HepG2 (cell line): ENCODE measurements at regions not wholly inside any gene's neighbourhood (a gene's known extent, or its start where the extent isn't known, plus 50 kb on each side); places are given as distances from the start of the nearest gene placed in this dataset.

Source experiments
- FOSL2 ChIP-seq: sonication (generic); formaldehyde crosslinking; IDR thresholded peaks from 2 replicates; pipeline ENCODE4 v1.4.0; 2020; ENCODE audit warnings: missing genetic modification reagents
- KLF16 ChIP-seq, 2 experiments: sonication (generic) in 1 of 2; formaldehyde crosslinking in 1 of 2; IDR thresholded peaks; 2 replicates each; pipeline versions ENCODE4 v1.6.1 to v1.8.0; 2016 to 2023; ENCODE audit warnings: missing genetic modification reagents in 2 of 2, missing compliant biosample characterization in 1 of 2
- MAZ ChIP-seq, 2 experiments: sonication (generic) in 1 of 2; formaldehyde crosslinking in 1 of 2; IDR thresholded peaks; 2 replicates each; pipeline versions ENCODE4 v1.5.0 to v1.6.1; 2012 to 2020; ENCODE audit warnings: low read depth in 2 of 2, mild to moderate bottlenecking in 2 of 2, borderline replicate concordance in 1 of 2, improper control_type of control experiment in 1 of 2, low read length in 1 of 2, missing genetic modification reagents in 1 of 2, moderate library complexity in 1 of 2
- MEIS2 ChIP-seq: sonication (generic); formaldehyde crosslinking; IDR thresholded peaks from 2 replicates; pipeline ENCODE4 v1.9.0; 2021; ENCODE audit warnings: mild to moderate bottlenecking, missing genetic modification reagents
- NFIB ChIP-seq: sonication (generic); formaldehyde crosslinking; IDR thresholded peaks from 2 replicates; pipeline ENCODE4 v1.9.0; 2021; ENCODE audit warnings: missing genetic modification reagents, mild to moderate bottlenecking, borderline replicate concordance
- SAP130 ChIP-seq: IDR thresholded peaks from 2 replicates; pipeline ENCODE4 v1.6.1; 2016; ENCODE audit warnings: low read depth
- THAP11 ChIP-seq: IDR thresholded peaks from 2 replicates; pipeline ENCODE4 v1.6.1; 2016; ENCODE audit warnings: missing biosample characterization, missing genetic modification reagents
- ZNF331 ChIP-seq: sonication (generic); formaldehyde crosslinking; IDR thresholded peaks from 2 replicates; pipeline ENCODE4 v1.4.0; 2020; ENCODE audit warnings: missing genetic modification reagents
- ZNF350 ChIP-seq: sonication (generic); formaldehyde crosslinking; IDR thresholded peaks from 2 replicates; pipeline ENCODE4 v1.4.0; 2020; ENCODE audit warnings: mild to moderate bottlenecking, low read depth, missing genetic modification reagents, borderline replicate concordance
- TF ChIP-seq, protein P1 (sequence below): sonication (generic); formaldehyde crosslinking; IDR thresholded peaks from 2 replicates; pipeline ENCODE4 v1.4.0; 2020; ENCODE audit warnings: missing genetic modification reagents, borderline replicate concordance
- TF ChIP-seq, protein P2 (sequence below): sonication (generic); formaldehyde crosslinking; IDR thresholded peaks from 2 replicates; pipeline ENCODE4 v1.4.0; 2020; ENCODE audit warnings: missing genetic modification reagents
- TF ChIP-seq, protein P3 (sequence below): IDR thresholded peaks from 2 replicates; pipeline ENCODE4 v1.6.1; 2018; ENCODE audit warnings: missing genetic modification reagents
- TF ChIP-seq, protein P4 (sequence below), 2 experiments: IDR thresholded peaks; 2 replicates each; pipeline ENCODE4 v1.6.1; 2011 to 2012; ENCODE audit warnings: low read length in 2 of 2, borderline replicate concordance in 1 of 2, low read depth in 1 of 2, mild to moderate bottlenecking in 1 of 2, moderate library complexity in 1 of 2

DNA sequence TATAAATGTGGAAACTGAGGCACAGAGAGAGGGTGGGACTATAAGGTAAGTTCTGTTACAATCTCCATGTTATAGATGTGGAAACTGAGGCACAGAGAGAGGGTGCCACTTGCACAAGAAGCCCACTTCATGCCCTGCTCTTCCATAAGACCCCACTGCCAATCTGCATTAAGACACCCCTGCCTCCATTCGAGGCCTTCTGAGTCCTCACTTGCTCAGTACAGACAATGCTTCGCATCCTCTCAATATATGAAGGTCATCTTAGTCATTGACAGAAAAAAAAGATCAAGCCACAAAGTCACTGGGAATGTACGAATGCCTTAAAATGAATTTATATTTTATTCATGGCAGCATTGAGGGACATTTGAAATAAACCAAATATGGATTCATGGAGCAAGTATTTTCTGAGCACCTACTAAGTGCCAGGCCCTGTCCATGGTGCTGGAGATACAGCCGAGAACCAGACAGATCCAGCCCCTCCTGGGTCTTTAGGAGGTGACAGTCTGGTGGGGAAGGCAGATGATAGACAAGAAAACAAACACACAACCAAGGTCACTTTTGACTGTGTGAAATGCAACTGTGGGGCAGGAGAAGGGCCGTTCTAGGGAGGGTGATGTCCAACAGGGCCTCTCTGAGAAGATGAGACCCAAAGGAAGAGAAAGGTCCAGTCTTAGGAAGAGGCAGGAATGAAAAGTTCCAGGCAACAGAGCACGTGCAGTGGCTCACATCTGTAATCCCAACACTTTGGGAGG, 92.5 kb upstream of the PTPN1 start (continued):
- TF ChIP-seq, protein P1, sequence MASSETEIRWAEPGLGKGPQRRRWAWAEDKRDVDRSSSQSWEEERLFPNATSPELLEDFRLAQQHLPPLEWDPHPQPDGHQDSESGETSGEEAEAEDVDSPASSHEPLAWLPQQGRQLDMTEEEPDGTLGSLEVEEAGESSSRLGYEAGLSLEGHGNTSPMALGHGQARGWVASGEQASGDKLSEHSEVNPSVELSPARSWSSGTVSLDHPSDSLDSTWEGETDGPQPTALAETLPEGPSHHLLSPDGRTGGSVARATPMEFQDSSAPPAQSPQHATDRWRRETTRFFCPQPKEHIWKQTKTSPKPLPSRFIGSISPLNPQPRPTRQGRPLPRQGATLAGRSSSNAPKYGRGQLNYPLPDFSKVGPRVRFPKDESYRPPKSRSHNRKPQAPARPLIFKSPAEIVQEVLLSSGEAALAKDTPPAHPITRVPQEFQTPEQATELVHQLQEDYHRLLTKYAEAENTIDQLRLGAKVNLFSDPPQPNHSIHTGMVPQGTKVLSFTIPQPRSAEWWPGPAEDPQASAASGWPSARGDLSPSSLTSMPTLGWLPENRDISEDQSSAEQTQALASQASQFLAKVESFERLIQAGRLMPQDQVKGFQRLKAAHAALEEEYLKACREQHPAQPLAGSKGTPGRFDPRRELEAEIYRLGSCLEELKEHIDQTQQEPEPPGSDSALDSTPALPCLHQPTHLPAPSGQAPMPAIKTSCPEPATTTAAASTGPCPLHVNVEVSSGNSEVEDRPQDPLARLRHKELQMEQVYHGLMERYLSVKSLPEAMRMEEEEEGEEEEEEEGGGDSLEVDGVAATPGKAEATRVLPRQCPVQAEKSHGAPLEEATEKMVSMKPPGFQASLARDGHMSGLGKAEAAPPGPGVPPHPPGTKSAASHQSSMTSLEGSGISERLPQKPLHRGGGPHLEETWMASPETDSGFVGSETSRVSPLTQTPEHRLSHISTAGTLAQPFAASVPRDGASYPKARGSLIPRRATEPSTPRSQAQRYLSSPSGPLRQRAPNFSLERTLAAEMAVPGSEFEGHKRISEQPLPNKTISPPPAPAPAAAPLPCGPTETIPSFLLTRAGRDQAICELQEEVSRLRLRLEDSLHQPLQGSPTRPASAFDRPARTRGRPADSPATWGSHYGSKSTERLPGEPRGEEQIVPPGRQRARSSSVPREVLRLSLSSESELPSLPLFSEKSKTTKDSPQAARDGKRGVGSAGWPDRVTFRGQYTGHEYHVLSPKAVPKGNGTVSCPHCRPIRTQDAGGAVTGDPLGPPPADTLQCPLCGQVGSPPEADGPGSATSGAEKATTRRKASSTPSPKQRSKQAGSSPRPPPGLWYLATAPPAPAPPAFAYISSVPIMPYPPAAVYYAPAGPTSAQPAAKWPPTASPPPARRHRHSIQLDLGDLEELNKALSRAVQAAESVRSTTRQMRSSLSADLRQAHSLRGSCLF: 0 out of 2 replicates have a peak, but pooled peaks have one; percentile 35
- TF ChIP-seq THAP11 (CRISPR knock-in tag) (0 out of 2 replicates have a peak, but pooled peaks have one; percentile 21), NFIB (CRISPR knock-in tag) (0 out of 2 replicates have a peak, but pooled peaks have one; percentile 63), MAZ (IDR thresholded peaks at IDR 0.05; ENCODE audit: borderline replicate concordance, low read depth, low read length) (no peak), MAZ (CRISPR knock-in tag; IDR thresholded peaks at IDR 0.05; ENCODE audit: low read depth) (0 out of 2 replicates have a peak, but pooled peaks have one; percentile 16), MEIS2 (CRISPR knock-in tag) (peak; percentile 46; the same call in 1 of the 2 replicates), KLF16 (CRISPR knock-in tag; IDR thresholded peaks at IDR 0.05) (peak in 1 of 2 experiments; percentile 28; a peak in 1 of 4 replicates), ZNF350 (peak; percentile 25; the same call in 1 of the 2 replicates), FOSL2 (CRISPR knock-in tag) (peak; percentile 15; the same call in 1 of the 2 replicates), SAP130 (CRISPR knock-in tag) (peak; percentile 64), ZNF331 (CRISPR knock-in tag) (0 out of 2 replicates have a peak, but pooled peaks have one; percentile 16)
- TF ChIP-seq, protein P2, sequence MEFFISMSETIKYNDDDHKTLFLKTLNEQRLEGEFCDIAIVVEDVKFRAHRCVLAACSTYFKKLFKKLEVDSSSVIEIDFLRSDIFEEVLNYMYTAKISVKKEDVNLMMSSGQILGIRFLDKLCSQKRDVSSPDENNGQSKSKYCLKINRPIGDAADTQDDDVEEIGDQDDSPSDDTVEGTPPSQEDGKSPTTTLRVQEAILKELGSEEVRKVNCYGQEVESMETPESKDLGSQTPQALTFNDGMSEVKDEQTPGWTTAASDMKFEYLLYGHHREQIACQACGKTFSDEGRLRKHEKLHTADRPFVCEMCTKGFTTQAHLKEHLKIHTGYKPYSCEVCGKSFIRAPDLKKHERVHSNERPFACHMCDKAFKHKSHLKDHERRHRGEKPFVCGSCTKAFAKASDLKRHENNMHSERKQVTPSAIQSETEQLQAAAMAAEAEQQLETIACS (CRISPR knock-in tag): 0 out of 2 replicates have a peak, but pooled peaks have one; percentile 14
- TF ChIP-seq, protein P3, sequence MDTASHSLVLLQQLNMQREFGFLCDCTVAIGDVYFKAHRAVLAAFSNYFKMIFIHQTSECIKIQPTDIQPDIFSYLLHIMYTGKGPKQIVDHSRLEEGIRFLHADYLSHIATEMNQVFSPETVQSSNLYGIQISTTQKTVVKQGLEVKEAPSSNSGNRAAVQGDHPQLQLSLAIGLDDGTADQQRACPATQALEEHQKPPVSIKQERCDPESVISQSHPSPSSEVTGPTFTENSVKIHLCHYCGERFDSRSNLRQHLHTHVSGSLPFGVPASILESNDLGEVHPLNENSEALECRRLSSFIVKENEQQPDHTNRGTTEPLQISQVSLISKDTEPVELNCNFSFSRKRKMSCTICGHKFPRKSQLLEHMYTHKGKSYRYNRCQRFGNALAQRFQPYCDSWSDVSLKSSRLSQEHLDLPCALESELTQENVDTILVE (CRISPR knock-in tag): 0 out of 2 replicates have a peak, but pooled peaks have one; percentile 18
- TF ChIP-seq, protein P4, sequence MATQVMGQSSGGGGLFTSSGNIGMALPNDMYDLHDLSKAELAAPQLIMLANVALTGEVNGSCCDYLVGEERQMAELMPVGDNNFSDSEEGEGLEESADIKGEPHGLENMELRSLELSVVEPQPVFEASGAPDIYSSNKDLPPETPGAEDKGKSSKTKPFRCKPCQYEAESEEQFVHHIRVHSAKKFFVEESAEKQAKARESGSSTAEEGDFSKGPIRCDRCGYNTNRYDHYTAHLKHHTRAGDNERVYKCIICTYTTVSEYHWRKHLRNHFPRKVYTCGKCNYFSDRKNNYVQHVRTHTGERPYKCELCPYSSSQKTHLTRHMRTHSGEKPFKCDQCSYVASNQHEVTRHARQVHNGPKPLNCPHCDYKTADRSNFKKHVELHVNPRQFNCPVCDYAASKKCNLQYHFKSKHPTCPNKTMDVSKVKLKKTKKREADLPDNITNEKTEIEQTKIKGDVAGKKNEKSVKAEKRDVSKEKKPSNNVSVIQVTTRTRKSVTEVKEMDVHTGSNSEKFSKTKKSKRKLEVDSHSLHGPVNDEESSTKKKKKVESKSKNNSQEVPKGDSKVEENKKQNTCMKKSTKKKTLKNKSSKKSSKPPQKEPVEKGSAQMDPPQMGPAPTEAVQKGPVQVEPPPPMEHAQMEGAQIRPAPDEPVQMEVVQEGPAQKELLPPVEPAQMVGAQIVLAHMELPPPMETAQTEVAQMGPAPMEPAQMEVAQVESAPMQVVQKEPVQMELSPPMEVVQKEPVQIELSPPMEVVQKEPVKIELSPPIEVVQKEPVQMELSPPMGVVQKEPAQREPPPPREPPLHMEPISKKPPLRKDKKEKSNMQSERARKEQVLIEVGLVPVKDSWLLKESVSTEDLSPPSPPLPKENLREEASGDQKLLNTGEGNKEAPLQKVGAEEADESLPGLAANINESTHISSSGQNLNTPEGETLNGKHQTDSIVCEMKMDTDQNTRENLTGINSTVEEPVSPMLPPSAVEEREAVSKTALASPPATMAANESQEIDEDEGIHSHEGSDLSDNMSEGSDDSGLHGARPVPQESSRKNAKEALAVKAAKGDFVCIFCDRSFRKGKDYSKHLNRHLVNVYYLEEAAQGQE (IDR thresholded peaks at IDR 0.05; ENCODE audit: borderline replicate concordance in 1 of 2, low read depth in 1 of 2, low read length in 2 of 2): peak; percentile 65 to 97
